Cardiac septum (tissue), 1 donor: ENCODE measurements at regions not wholly inside any gene's neighbourhood (a gene's known extent, or its start where the extent isn't known, plus 50 kb on each side); places are given as distances from the start of the nearest gene placed in this dataset.
"Not testable (repeated sequence)": the region's sequence is repeated elsewhere in the genome, so short reads cannot be mapped to it uniquely, and the experiment has no call there.

Experiments used
- DNase-seq: peaks from one replicate; pipeline ENCODE4 v3.0.0-alpha.2; 2020; ENCODE audit warnings: low spot score
- intact Hi-C: fragments of 100-400 bp; cut with DNase I; formaldehyde crosslinking; loops from one replicate; pipeline ENCODE4 v1.14.0; 2022
- donor health status: DM: no; HTN: no; CAD: no.

DNA sequence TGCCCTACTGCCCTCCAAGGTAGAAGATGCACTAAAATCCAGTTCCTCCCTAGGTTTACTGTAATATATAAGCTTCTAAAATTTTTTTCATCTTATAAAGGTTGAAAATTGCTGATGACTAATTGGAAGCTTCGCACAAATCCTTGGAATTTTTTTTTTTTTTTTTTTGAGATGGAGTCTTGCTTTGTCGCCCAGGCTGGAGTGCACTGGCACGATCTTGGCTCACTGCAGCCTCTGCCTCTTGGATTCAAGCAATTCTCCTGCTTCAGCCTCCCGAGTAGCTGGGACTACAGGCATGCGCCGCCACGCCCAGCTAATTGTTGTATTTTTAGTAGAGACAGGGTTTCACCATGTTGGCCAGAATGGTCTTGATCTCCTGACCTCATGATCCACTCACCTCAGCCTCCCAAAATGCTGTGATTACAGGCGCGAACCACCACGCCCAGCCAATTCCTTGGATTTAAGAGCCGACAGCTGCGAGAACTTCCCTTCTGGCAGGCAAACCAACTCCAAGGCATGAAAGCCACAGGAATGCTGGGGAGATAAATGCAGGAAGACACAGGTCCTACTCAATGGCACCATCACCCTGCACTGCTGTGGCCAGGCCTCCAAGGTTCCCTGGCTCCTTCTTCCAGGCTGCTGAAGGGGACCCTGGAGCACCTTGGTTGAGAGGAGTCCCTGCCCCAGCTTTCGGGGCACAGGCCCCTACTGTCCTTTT lies 98.9 kb upstream of the CHD2 start:
- DNase-seq, result not testable (repeated sequence)
- intact Hi-C loops, result loop anchor here (5.0 to 10.0 kb wide), 2 partner anchors 226 to 1324 kb away; no protein-coding TSS in a partner anchor

DNA sequence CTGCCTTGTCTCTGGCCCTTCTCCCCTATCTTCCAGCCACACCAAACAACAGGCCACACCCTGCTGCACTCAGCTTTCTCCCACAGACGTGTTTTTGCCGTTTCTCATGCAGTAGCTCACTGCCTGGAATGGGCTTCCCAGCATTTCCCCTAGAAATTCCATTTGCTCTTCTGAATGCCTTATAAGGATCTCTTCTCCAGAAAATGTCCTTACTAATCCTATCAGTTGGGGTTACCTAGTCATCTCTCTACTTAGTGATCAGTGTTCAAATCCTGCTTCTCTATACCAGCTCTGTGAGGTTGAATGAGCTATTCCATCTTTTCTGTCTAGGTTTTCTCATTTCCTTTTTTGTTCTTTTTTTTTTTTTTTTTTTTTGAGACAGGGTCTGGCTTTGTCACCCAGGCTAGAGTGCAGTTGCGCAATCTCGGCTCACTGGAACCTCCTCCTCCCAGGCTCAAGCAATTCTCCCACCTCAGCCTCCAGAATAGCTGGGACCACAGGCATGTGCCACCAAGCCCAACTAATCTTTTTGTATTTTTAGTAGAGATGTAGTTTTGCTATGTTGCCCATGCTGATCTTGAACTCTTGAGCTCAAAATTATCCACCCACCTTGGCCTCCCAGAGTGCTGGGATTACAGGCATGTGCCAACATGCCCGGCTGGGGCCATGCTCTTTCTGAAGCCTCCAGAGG lies 98.2 kb upstream of the CHD2 start:
- intact Hi-C loops, result loop anchor here (5.0 to 10.0 kb wide), 2 partner anchors 225 to 1323 kb away; no protein-coding TSS in a partner anchor
- DNase-seq, result peak; percentile 80

DNA sequence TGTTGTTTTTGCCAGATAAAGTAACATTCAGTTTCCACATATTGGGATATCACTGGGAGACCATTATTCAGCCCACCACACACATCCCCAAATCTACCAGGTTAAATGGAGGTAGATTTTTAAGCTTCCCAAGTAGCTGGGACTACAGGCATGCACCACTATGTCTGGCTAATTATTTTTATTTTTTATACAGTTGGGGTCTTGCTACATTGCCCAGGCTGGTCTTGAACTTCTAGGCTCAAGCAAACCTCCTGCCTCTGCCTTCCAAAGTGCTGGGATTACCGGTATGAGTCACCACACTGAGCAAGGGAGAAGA lies 96.6 kb upstream of the CHD2 start:
- DNase-seq, result no peak
- intact Hi-C loops, result loop anchor here (5.0 to 10.0 kb wide), 2 partner anchors 224 to 1321 kb away; no protein-coding TSS in a partner anchor

DNA sequence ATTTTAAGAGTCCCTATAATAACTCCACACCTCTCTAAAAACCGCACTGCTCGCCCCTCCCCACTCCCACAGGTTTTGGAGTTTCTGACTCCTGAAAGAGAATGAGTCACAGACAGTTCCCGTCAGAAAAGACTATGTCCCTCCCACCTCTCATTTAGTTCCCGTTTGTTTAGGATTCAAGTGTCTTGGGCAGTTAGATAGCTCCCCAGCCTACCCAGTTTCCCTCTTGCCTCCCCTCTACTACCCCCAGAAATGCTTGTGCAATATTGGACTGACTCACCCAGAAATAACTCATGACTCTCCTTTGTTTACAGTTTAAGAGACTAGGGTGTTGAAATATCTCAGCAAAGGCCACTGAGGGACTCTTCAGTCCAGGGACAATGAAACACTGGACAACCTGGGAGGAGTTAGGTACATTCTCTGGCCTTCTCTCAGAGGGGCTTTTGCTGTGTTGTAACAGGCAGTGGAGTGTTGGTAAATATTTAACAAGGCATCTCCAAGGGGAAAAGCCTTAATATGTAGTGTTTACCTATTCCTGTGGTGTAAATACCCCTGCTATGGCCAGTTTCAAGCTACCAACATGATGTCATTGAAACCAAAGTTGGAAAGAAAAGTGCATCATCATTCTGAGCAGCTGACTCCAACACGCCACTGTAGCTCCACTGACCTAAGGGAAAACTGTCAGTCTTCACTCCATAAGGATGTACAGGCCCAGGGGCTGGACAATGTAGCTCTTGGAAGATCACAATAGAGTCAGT lies 96.1 kb upstream of the CHD2 start:
- peak; percentile 87 for DNase-seq
- intact Hi-C loops, result loop anchor here (5.0 to 10.0 kb wide), 2 partner anchors 223 to 1321 kb away; no protein-coding TSS in a partner anchor

DNA sequence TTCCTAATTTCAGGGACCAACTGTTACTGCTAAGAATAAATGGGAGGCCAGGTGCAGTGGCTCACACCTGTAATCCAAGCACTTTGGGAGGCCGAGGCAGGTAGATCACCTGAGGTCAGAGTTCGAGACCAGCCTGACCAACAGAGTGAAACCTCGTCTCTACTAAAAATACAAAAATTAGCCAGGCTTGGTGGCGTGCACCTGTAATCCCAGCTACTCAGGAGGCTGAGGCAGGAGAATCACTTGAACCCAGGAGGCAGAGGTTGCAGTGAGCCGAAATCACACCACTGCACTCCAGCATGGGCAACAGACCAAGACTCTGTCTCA lies 95.6 kb upstream of the CHD2 start:
- DNase-seq, result not testable (repeated sequence)
- intact Hi-C loops, result loop anchor here (5.0 to 10.0 kb wide), 2 partner anchors 223 to 1320 kb away; no protein-coding TSS in a partner anchor

DNA sequence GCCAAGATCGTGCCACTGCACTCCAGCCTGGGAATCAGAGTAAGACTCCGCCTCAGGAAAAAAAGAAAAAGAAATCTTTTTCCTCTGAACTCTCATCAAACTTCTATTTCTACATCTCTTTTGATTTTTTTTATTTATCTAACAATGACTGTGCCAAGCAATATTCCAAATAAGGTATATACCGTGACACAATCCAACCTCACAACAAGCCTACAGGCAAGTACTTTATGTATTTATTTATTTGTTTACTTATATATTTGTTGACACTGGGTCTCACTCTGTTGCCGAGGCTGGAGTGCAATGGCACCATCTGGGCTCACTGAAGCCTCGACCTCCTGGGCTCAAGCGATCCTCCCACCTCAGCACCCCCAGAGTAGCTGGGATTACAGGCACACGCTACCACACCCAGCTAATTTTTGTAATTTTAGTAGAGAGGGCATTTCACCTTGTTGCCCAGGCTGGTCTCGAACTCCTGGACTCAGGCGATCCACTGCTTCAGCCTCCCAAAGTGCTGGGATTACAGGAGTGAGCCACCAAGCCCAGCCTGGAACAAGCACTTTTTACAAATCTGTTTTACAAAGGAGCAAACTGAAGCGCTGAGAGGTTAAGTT lies 94.9 kb upstream of the CHD2 start:
- intact Hi-C loops, result loop anchor here (10.0 kb wide), 1 partner anchor 1320 kb away; no protein-coding TSS in a partner anchor
- no peak for DNase-seq

DNA sequence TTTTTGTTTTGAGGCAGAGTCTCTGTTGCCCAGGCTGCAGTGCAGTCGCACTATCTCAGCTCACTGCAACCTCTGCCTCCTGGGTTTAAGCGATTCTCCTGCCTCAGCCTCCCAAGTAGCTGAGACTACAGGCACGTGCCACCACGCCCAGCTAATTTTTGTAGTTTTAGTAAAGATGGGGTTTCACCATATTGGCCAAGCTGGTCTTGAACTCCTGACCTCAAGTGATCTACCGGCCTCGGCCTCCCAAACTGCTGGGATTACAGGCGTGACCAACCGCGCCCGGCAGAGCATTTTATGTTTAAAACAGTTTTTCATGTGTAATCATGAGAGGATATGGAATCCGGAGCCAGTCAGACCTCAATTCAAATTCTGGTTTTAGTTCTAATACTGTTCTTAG lies 94.0 kb upstream of the CHD2 start:
- not testable (repeated sequence) for DNase-seq
- intact Hi-C loops, result loop anchor here (10.0 kb wide), 1 partner anchor 1319 kb away; no protein-coding TSS in a partner anchor

DNA sequence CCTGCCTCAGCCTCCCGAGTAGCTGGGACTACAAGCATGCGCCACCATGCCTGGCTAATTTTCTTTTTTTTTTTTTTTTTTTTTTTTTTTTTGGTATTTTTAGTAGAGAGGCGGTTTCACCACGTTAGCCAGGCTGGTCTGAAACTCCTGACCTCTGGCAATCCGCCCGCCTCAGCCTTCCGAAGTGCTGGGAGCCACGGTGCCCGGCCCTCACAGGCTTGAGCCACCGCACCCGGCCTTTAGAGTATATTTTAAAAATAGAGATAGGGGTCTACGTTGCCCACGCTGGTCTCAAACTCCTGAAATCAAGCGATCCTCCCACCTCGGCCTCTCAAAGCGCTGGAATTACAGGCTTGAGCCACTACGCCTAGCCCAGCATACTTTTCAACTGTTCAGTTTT lies 93.4 kb upstream of the CHD2 start:
- DNase-seq, result no peak
- intact Hi-C loops, result loop anchor here (10.0 kb wide), 1 partner anchor 1318 kb away; no protein-coding TSS in a partner anchor

DNA sequence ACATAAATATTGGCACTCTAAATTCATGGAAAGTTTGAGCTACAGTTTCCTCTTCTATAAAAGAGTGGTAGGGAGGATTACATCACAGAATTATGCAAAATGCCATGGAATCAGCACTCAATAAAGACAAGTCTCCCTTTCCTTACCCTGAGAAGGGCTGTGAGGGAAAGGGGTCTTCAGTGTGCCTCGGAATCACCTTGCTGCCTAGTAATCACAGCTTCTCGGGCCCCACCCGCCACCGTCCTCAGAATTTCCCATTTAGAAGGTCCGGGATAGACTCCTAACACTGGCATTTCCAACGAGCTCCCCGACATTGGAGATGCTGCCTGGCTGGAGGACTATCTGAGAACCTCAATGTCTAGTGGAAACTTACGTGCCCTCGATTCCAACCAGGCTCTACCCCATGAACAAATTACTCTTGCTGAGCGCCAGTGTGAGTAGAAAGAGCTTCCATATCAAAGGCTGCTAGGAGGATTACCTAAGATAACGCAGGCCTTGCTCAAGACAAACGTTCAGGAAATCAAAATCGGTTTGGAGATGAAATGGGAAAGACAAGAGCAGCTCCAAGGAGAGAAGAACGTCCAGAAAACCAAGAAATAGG lies 92.1 kb upstream of the CHD2 start:
- intact Hi-C loops, result loop anchor here (10.0 kb wide), 1 partner anchor 1317 kb away; no protein-coding TSS in a partner anchor
- DNase-seq, result no peak

DNA sequence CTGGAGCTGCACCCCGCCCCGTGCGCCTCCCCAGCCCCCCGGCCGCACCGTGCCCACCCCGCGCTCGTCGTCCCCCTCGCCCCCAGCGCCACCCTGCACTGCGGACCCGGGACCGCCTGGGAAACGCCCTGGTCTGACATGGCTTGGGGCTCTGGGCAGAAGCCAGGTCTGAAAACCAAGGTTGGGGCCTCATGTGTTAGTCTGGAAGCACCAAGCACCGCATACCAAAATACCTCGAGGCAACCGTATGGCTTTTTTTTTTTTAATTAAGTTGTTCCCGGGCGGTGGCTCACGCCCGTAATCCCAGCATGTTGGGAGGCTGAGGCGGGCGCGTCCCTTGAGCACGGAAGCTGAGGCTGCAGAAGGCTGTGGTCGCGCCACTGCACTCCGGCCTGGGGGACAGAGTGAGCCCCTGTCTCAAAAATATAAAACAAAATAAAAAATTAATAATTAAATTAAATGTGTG lies 91.5 kb upstream of the CHD2 start:
- intact Hi-C loops, result loop anchor here (1.0 to 10.0 kb wide), 6 partner anchors 12 to 1316 kb away; no protein-coding TSS in a partner anchor
- DNase-seq, result peak; percentile 77

DNA sequence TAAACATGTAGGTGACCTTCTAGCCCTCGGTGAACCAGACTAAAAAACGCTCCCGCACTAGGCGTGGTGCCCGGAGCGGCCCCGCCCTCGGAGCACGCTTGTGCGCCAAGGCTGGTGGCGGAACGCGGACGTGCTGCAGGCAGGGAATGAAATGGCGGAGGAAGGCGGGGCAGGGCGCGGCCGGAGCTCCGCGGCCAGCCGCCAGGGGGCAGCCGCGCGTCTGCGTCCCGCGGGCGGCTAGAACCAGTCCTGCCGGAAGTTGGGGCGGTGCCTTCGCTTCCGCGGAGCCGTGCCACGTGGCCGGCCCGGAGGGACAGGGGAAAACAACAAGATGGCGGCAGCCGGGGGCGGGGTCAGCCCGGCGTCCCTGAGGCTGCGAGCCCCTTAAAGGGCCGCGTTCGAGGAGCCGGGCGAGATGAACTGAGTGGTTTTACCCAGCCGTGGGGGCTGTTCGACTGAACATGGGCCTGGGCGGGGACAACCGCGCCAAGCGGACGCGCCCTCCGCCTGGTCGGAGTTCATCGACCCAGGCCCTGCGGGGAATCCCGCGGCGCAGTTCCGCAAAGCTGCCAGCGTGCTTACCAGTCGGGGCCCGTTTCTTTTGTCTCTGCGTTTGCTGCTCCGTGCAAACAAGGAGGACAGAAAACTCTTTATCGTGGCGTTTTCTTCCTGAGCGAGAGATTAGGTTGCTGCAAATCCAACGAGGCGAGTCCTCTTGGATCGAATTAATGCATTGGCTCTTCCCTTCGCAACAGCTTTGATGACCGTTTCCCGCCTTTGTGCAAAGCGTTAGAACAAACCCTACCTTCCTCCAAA lies 90.9 kb upstream of the CHD2 start:
- intact Hi-C loops, result loop anchor here (1.0 to 10.0 kb wide), 6 partner anchors 11 to 1316 kb away; no protein-coding TSS in a partner anchor
- peak; percentile 99 for DNase-seq

DNA sequence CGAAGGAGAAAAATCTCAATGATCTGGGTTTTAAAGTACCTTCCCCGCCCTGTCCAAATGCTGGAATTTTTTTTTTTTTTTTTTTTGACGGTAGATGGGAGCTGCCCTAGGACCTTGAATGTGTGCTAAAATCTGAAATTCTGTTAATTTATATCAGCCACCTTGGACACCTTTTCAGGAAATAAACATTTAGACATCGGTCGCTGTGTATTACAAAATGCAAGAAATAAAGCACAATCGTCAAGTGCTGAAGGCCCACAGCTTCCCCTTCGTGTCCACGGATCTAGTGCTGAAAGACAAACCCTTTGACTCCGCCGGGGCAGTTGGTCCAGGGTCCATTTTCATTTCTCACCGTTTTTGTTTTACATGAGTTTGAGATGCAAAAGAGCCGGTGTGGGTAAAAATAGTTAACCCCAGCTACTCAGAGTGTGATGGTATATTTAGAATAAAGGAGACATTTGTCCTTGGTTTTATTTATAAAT lies 90.2 kb upstream of the CHD2 start:
- intact Hi-C loops, result loop anchor here (1.0 to 10.0 kb wide), 6 partner anchors 10 to 1315 kb away; no protein-coding TSS in a partner anchor
- peak; percentile 79 for DNase-seq

DNA sequence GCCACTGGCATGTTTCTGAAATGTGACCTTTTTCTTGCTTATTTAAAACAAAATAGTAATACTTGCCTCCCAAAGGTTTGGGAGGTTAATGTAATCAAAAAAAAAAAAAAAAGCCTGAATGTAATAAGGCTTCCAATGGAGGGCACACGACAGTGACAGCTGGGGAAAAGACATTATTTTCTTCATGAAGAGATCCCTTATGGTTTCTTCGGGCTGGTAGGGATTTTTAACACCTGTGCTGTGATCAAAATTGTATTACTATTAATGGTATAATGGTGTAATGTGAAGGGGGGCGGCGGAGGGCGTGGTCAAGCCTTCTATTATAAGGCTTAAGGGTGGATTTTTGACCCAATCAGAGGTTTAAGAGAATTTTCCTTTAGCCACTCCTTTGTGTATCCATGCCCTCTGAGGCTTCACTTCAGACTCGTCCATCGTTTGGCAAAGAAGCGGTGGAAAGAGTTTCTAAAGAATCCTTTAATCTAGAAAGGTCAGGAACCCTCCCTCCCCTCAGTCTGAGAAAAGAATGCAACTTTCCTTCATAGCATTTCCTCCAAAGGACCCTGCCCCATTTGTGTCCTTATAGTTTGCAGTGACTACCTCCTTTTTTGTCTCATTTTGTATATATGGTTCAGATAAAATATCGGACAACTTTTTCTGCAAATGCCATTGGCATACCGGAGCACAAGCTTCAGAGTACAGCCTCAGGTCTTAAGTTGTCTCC lies 89.5 kb upstream of the CHD2 start:
- DNase-seq, result peak; percentile 79
- intact Hi-C loops, result no loop called here

DNA sequence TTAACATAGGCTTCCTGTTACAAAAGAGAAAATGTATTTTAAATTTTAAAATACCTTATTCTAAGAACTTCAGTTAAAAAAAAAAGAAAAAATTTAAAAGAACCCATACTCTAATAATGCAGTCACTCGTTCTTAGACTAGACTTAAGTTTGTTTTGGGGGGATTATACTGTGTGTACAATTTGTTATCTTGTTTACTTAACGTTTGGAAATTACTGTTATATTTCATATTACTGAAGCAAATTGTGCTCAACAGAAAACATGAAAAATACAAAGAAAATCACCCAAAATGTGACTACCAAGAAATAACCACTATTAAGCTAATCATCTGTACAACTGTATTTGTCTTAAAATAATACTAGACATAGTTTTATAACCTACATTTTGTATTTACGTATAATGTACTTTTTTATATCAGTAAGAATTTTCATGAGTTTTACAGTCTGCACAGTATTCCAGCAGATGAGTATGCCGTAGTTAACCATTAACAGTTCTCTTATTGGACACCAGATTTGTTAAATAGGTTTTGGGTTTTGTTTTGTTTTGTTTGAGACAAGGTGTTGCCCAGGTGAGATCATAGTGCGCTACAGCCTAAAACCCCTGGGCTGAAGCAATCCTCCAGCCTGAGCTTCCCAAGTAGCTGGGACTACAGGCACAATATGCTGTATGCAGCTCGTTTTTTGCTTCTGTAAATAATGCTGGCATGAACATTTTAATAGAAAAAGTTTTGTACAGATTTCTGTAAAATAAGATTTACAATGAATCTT lies 88.8 kb upstream of the CHD2 start:
- no peak for DNase-seq
- intact Hi-C loops, result no loop called here

DNA sequence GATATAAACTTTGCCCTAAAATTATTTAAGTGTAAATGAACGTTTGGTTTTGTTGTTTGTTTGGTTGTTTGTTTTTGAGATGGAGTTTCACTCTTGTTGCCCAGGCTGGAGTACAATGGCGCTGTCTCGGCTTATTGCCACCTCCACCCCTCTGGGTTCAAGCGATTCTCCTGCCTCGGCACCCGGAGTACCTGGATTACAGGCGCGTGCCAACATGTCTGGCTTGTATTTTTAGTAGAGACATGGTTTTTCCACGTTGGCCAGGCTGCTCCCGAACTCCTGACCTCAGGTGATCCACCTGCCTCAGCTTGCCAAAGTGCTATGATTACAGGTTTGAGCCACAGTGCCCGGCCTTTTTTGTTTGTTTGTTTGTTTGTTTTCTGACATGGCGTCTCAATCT lies 87.9 kb upstream of the CHD2 start:
- intact Hi-C loops, result no loop called here
- no peak for DNase-seq

DNA sequence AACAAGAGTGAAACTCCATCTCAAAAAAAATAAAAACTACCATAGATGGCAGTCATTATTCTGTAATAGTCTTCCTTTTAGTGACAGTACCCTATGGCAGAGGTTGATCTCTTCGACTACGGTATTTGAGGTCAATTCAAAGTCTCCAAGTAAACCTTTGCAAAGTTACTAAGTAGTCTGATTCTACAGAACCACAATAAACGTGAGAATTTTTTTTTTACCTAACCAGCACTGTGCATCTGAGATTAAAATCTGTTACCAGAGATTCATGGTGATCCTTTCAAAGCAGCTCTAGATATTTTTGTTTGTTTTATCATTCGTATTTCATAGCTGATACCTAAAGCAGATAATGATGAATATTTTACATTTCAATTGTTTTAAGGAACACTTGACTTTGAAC lies 86.6 kb upstream of the CHD2 start:
- no peak for DNase-seq
- intact Hi-C loops, result no loop called here
